Activated CD8-positive, alpha-beta T cell treated with anti-CD3 and anti-CD28 coated beads, Interleukin-2, amount 10 ng/mL, durations not matched to agents 7 days and 5 days (primary cell): ENCODE measurements at regions not wholly inside any gene's neighbourhood (a gene's known extent, or its start where the extent isn't known, plus 50 kb on each side); places are given as distances from the start of the nearest gene placed in this dataset.
"Not testable (repeated sequence)": the region's sequence is repeated elsewhere in the genome, so short reads cannot be mapped to it uniquely, and the experiment has no call there.

Experiments
- ATAC-seq: fragments of 150-1000 bp; cut with Tn5 transposase; one replicate; pipeline ENCODE4 v1.10.0; 2021; ENCODE audit warnings: moderate library complexity
- CTCF ChIA-PET: fragments of 350-600 bp; sonication (Branson Sonifier 250); formaldehyde crosslinking; loops from one replicate; lab custom pipeline; 2021; ENCODE audit warnings: antibody characterized with exemption; lab: Charles Lee
- POLR2A ChIA-PET: fragments of 350-600 bp; sonication (Branson Sonifier 250); formaldehyde crosslinking; loops from one replicate; lab custom pipeline; 2021; ENCODE audit warnings: antibody characterized with exemption; lab: Charles Lee
- DNase-seq: peaks from one replicate; pipeline ENCODE4 v3.0.0-alpha.2; 2020
- H3K27ac Mint-ChIP-seq: one replicate; pipeline ENCODE4 v1.8.0; 2021; ENCODE audit warnings: mild to moderate bottlenecking, mixed read lengths
- H3K27me3 Mint-ChIP-seq: one replicate; pipeline ENCODE4 v1.8.0; 2021; ENCODE audit warnings: low read depth, mixed read lengths
- H3K36me3 Mint-ChIP-seq: one replicate; pipeline ENCODE4 v1.8.0; 2021; ENCODE audit warnings: low read depth, mixed read lengths
- H3K4me1 Mint-ChIP-seq: one replicate; pipeline ENCODE4 v1.8.0; 2021; ENCODE audit warnings: low read depth, mixed read lengths
- H3K4me3 Mint-ChIP-seq: one replicate; pipeline ENCODE4 v1.8.0; 2021; ENCODE audit warnings: mild to moderate bottlenecking, mixed read lengths
- H3K9me3 Mint-ChIP-seq: one replicate; pipeline ENCODE4 v1.8.0; 2022; ENCODE audit warnings: mixed read lengths; ENCODE audit not compliant: insufficient read depth

DNA sequence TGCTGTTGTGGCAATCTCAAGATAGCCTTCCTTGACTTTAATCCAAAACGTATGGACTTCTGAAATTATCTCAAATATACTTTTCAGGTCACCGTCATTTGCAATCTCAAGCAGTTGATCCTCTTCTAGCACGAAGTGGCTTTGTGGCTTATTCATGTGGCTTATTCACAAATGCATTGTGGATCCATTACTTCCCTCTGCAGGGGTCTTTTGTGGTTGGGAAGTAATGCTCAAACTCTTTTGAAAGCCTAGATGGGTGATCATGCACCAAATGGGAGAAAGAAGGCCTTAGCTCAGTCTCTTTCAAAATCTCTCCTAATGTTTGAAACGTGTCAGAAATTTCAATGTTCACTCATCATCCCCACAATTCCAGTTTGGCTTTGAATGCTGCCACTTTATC, 597.2 kb upstream of the CDH10 start:
- Mint-ChIP-seq H3K27ac (no peak overlapping the region), H3K9me3 (peaks cover 17% of the 10 kb centered on the region), H3K27me3 (no peaks in the 10 kb centered on the region), H3K4me1 (no peaks in the 10 kb centered on the region), H3K4me3 (no peak overlapping the region), H3K36me3 (no peaks in the 10 kb centered on the region)
- DNase-seq (no peak), ATAC-seq (no peak)
- CTCF ChIA-PET = no interaction called here
- POLR2A ChIA-PET = no interaction called here

DNA sequence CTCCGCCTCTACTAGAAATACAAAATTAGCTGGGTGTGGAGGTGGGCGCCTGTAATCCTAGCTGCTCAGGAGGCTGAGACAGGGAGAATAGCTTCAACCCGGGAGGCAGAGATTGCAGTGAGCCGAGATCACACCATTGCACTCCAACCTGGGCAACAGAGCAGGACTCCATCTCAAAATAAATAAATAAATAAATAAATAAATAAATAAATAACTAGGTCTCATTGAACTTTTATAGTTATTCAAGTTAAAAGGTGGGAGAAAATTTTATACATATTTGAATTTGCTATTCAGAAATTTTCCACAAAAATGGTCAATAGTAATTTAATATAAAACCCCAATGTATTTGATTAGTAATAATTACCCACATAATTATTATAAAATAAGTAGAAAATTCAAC, 593.9 kb upstream of the CDH10 start:
- DNase-seq, H3K4me1 Mint-ChIP-seq, CTCF ChIA-PET, H3K27me3 Mint-ChIP-seq, ATAC-seq, H3K4me3 Mint-ChIP-seq, H3K9me3 Mint-ChIP-seq, H3K27ac Mint-ChIP-seq, H3K36me3 Mint-ChIP-seq, POLR2A ChIA-PET: not testable (repeated sequence)

DNA sequence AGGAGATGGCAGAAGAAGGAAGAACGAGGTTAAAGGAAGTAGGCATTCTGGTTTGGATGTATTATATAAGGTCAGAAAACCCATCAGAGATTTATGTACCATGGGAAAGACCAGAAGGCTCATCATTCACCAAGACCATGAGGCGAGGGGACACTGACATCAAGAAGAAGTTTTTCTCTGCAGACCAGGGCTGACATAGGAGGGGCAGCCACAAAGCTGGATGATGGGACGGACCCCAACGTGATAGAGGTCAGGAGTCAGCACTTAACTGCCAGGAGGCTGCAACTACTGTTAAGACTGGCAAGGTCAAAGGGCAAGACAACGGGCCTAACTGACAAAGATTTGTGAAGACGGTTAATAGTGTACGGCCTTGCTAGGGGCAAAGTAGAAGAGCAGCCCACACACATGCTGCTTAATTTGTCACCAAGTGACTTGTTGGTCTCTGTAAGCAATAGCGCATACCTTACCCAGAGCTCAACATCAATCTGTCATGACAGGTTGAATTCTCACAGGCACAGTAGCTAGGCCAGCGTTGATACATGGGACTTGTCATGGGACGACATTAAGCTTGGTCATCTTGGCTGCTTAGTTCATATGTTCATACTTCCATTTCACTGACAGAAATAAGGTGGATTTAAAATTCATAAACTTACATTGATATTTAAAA, 579.7 kb upstream of the CDH10 start:
- Mint-ChIP-seq H3K36me3 (no peaks in the 10 kb centered on the region), H3K4me3 (no peak overlapping the region), H3K27ac (no peak overlapping the region), H3K4me1 (no peaks in the 10 kb centered on the region), H3K9me3 (peaks cover 14% of the 10 kb centered on the region), H3K27me3 (no peaks in the 10 kb centered on the region)
- POLR2A ChIA-PET = no interaction called here
- no peak for ATAC-seq
- no peak for DNase-seq
- CTCF ChIA-PET = no interaction called here

DNA sequence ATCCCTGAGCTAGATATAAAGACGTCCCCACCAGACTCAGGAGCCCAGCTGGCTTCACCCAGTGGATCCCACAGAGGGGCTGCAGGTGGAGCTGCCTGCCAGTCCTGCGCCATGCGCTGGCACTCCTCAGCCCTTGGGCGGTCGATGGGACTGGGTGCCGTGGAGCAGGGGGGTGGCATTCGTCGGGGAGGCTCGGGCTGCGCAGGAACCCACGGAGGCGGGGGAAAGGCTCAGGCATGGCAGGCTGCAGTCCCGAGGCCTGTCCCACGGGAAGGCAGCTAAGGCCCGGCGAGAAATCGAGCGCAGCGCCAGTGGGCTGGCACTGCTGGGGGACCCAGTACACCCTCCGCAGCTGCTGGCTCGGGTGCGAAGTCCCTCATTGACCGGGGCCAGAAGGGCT, 555.1 kb upstream of the CDH10 start:
- peaks cover 13% of the 10 kb centered on the region for H3K9me3 Mint-ChIP-seq
- POLR2A ChIA-PET, DNase-seq, H3K27ac Mint-ChIP-seq, H3K36me3 Mint-ChIP-seq, ATAC-seq, H3K4me3 Mint-ChIP-seq, H3K27me3 Mint-ChIP-seq, CTCF ChIA-PET, H3K4me1 Mint-ChIP-seq: not testable (repeated sequence)

GRCh38 chr5:25190521-25191000, 545.8 kb upstream of the CDH10 start:
- no peaks in the 10 kb centered on the region for H3K36me3 Mint-ChIP-seq
- CTCF ChIA-PET = no interaction called here
- ATAC-seq = no peak
- no peak for DNase-seq
- H3K9me3 Mint-ChIP-seq = peaks cover 9% of the 10 kb centered on the region
- H3K27me3 Mint-ChIP-seq = no peaks in the 10 kb centered on the region
- no peak overlapping the region for H3K27ac Mint-ChIP-seq
- POLR2A ChIA-PET = no interaction called here
- no peak overlapping the region for H3K4me3 Mint-ChIP-seq
- H3K4me1 Mint-ChIP-seq = no peaks in the 10 kb centered on the region

DNA sequence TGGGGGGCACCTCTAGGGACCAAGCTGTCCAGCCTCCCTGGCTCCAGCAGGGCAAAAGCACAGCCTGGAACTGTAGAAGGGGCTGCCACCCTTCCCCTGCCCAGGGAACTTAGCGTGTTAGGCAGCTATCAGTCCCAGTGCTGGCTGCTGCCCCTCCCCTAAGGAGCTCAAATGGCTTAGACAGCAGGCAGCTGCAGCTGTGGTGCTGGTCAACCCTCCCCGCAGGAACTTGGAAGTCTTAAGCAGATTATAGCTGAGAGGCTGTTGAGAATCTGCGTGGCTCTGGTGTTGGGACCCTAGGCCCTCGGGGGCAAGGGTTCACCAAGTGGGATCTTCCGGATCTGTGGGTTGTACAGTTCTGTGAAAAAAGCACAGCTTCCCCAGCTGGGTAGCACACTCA, 536.5 kb upstream of the CDH10 start:
- Mint-ChIP-seq H3K36me3 (no peaks in the 10 kb centered on the region), H3K4me1 (no peaks in the 10 kb centered on the region), H3K27ac (no peak overlapping the region), H3K4me3 (no peak overlapping the region), H3K9me3 (peaks cover 28% of the 10 kb centered on the region), H3K27me3 (no peaks in the 10 kb centered on the region)
- POLR2A ChIA-PET = no interaction called here
- DNase-seq = no peak
- CTCF ChIA-PET = no interaction called here
- ATAC-seq = no peak

DNA sequence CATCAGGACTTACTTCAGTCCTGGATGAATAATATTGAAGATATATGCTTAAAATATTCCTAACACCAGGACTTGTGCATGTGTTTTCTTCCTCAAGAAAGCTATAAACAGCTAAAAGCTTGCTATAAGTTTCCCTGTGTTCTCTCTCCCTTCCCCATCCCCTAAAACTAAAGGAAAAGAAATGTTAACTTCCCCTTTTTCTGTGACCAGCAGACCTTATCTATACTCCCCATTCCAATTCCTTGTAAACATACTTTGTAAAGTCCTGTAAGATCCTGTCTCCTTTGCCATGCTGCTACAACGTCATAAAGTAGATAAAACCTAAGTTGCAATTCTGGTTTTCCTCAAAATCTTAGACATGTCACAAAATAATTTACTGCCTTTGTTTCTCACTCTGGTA, 517.8 kb upstream of the CDH10 start:
- ATAC-seq, H3K27me3 Mint-ChIP-seq, POLR2A ChIA-PET, DNase-seq, H3K27ac Mint-ChIP-seq, H3K36me3 Mint-ChIP-seq, H3K4me3 Mint-ChIP-seq, CTCF ChIA-PET, H3K4me1 Mint-ChIP-seq: not testable (repeated sequence)
- H3K9me3 Mint-ChIP-seq = peaks cover 12% of the 10 kb centered on the region

- DNase-seq (no peak), ATAC-seq (no peak)
- Mint-ChIP-seq H3K27ac (no peak overlapping the region), H3K4me3 (no peak overlapping the region), H3K4me1 (no peaks in the 10 kb centered on the region), H3K9me3 (peaks cover 11% of the 10 kb centered on the region), H3K27me3 (no peaks in the 10 kb centered on the region), H3K36me3 (no peaks in the 10 kb centered on the region)
- ChIA-PET POLR2A (no interaction called here), CTCF (no interaction called here)
Observed at GRCh38 chr5:25160891-25161290, 516.1 kb upstream of the CDH10 start.

GRCh38 chr5:25150819-25151218, 506.0 kb upstream of the CDH10 start:
- Mint-ChIP-seq H3K27me3 (no peaks in the 10 kb centered on the region), H3K4me1 (no peaks in the 10 kb centered on the region), H3K36me3 (no peaks in the 10 kb centered on the region), H3K27ac (no peak overlapping the region), H3K9me3 (peaks cover 14% of the 10 kb centered on the region), H3K4me3 (no peak overlapping the region)
- CTCF ChIA-PET = no interaction called here
- ATAC-seq = no peak
- DNase-seq = no peak
- POLR2A ChIA-PET = no interaction called here

DNA sequence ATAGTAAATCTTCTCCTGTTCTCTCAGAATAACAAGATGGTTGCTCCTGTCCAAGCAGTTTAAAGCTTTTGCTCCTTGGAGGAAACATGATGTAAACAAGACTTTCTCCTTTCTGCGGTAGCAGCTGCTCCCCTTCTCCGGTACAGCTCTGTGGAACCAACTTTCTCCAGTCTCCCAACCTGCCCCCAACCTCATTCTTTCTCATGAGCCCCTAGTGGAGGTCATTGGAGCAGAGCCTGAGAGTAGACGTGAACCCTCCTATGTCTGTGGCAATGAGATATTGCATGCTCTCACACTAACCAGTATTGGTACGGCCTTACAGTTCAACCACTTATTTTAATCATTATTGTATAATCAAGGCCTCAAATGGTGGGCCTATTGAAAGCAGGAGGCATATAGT, 483.8 kb upstream of the CDH10 start:
- no peaks in the 10 kb centered on the region for H3K4me1 Mint-ChIP-seq
- ATAC-seq = no peak
- CTCF ChIA-PET = no interaction called here
- H3K36me3 Mint-ChIP-seq = no peaks in the 10 kb centered on the region
- DNase-seq = no peak
- H3K4me3 Mint-ChIP-seq = no peak overlapping the region
- no peaks in the 10 kb centered on the region for H3K27me3 Mint-ChIP-seq
- H3K27ac Mint-ChIP-seq = no peak overlapping the region
- peaks cover 10% of the 10 kb centered on the region for H3K9me3 Mint-ChIP-seq
- POLR2A ChIA-PET = no interaction called here

DNA sequence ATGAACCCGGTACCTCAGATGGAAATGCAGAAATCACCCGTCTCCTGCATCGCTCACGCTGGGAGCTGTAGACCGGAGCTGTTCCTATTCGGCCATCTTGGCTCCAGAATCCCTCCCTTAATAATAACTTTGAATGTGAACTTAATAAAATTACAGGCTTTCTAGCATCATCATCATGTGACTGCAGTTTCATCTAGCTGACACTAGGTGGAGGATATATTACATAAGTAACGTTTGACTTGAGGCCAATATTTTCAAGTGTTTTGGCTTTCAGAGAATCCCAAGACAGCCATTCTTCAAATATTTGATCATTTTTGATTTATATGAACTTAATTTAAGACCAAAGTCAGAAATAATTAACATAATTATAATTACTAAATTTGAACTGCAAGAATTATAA, 474.9 kb upstream of the CDH10 start:
- H3K27me3 Mint-ChIP-seq = no peaks in the 10 kb centered on the region
- ChIA-PET CTCF (no interaction called here), POLR2A (no interaction called here)
- no peak overlapping the region for H3K4me3 Mint-ChIP-seq
- ATAC-seq (no peak), DNase-seq (no peak)
- peaks cover 7% of the 10 kb centered on the region for H3K9me3 Mint-ChIP-seq
- no peaks in the 10 kb centered on the region for H3K4me1 Mint-ChIP-seq
- no peaks in the 10 kb centered on the region for H3K36me3 Mint-ChIP-seq
- no peak overlapping the region for H3K27ac Mint-ChIP-seq

- Mint-ChIP-seq H3K4me1 (no peaks in the 10 kb centered on the region), H3K27me3 (no peaks in the 10 kb centered on the region), H3K36me3 (no peaks in the 10 kb centered on the region), H3K27ac (no peak overlapping the region), H3K9me3 (peaks cover 9% of the 10 kb centered on the region), H3K4me3 (no peak overlapping the region)
- ChIA-PET CTCF (no interaction called here), POLR2A (no interaction called here)
- DNase-seq (no peak), ATAC-seq (no peak)
Observed at GRCh38 chr5:25107853-25108252, 463.1 kb upstream of the CDH10 start.

- DNase-seq (no peak), ATAC-seq (no peak)
- Mint-ChIP-seq H3K27ac (no peak overlapping the region), H3K9me3 (peaks cover 14% of the 10 kb centered on the region), H3K4me1 (no peaks in the 10 kb centered on the region), H3K36me3 (no peaks in the 10 kb centered on the region), H3K4me3 (no peak overlapping the region), H3K27me3 (no peaks in the 10 kb centered on the region)
- POLR2A ChIA-PET = no interaction called here
- CTCF ChIA-PET = no interaction called here
Observed at GRCh38 chr5:25099538-25099937, 454.8 kb upstream of the CDH10 start.
